ENCODE measurements at regions not wholly inside any gene's neighbourhood (a gene's known extent, or its start where the extent isn't known, plus 50 kb on each side); places are given as distances from the start of the nearest gene placed in this dataset.
"Not testable (repeated sequence)": the region's sequence is repeated elsewhere in the genome, so short reads cannot be mapped to it uniquely, and the experiment has no call there.

DNA sequence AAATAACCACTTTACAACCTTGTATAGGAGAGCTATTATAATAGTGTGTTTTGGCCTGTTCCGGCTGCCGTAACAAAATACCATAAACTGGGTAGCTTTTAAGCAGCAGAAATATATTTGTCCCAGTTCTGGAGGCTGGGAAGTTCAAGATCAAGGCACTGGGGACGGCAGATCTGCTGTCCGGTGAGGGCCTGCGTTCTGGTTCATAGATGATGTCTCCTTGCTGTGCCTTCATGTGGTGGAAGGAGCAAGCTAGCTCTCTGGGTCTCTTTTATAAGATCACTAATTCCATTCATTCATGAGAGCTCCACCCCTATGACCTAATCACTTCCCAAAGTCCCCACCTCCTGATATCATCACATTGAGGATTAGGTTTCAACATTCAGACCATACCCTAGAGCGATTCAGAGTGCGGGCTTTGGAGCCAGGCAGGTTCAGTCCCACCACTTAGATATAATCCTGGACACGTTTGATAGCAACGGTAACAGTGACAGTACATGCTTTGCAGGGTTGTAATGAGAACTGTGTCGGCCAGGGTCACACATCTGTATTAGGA is 76.2 kb upstream of the ZFHX3 start:
- Histone ChIP-seq H3K27ac (ENCODE audit: insufficient read depth, low read depth, low read length, poor library complexity, severe bottlenecking) (no peak overlapping the region), H3K4me3 (ENCODE audit: insufficient read depth, low read depth, low read length) (no peak overlapping the region), H3K27me3 (ENCODE audit: control insufficient read depth, insufficient read depth, low read length, poor library complexity, severe bottlenecking) (no peaks in the 10 kb centered on the region), H3K4me1 (ENCODE audit: control insufficient read depth, insufficient read depth, low read length) (no peaks in the 10 kb centered on the region), H3K9me3 (ENCODE audit: control insufficient read depth, low read length) (no peaks in the 10 kb centered on the region), H3K36me3 (ENCODE audit: control insufficient read depth, insufficient read depth, low read length) (no peaks in the 10 kb centered on the region)
- 93 to 96% methylated on average over 10 of the region's 10 CpGs for WGBS, 2 experiments

DNA sequence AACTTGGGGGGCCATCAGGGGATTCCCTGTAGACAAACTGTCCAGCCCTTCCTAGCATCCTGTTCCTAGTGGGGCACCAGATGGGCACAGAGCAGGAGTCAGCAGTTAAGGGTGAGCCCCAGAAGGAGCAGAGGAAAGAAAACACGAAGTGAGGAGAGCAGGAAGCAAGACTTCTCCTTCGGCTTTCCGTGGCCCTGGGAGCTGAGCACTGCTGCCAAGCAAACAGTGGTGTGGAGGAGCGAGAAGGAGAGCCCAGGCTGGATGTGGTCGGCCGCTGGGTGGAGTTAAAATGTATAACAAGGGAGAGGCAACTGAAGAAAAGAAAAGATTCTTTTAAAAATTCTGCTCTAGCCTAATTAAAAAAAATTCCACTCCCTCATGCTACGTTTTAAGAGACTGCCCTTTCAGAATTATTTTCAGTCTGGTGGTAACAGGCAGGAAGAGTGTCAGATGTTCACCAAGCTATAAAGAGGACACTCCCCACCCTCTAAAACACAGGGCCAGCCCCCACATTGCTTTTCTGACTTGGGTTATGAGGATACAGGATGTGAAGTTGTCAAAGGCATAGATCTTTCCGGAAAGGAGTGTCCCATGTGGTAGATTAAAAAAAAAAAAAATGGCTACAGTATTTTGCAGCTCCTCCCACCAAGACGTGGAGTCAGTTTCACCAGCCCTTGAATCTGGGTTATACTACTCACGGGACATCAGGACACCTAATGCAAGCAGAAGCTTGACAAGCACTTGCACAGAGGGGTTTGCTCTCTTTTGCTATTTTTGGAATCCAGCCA is 74.9 kb upstream of the ZFHX3 start:
- no peaks in the 10 kb centered on the region for H3K27me3 ChIP-seq (ENCODE audit: control insufficient read depth, insufficient read depth, low read length, poor library complexity, severe bottlenecking)
- WGBS, 2 experiments = 90 to 94% methylated on average over 10 of the region's 10 CpGs

DNA sequence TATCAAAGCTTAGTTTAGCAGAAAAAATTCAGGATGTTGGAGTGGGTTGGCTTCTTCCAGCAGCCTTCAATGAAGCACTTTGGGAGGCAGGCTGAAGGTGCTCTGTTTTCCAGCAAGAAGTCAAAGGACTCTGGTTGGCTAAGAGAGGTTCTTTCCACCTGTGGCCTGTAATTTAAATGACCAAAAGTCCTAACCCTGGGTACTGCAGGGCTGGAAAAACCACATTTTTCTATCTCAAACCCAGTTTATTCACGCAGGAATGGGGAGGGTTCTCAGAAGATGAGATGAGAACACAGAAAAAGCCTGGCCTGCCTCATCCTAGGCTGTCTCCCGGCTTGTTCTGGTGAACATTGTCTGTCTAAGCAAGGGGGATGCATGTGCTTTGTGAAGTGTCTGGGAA is 68.6 kb upstream of the ZFHX3 start:
- WGBS, 2 experiments = 87 to 90% methylated on average over 2 of the region's 2 CpGs
- no peaks in the 10 kb centered on the region for H3K36me3 ChIP-seq (ENCODE audit: control insufficient read depth, insufficient read depth, low read length)

More for the DNA sequence above, 74.9 kb upstream of the ZFHX3 start:
- Histone ChIP-seq H3K4me1 (ENCODE audit: control insufficient read depth, insufficient read depth, low read length) (no peaks in the 10 kb centered on the region), H3K27ac (ENCODE audit: insufficient read depth, low read depth, low read length, poor library complexity, severe bottlenecking) (no peak overlapping the region), H3K36me3 (ENCODE audit: control insufficient read depth, insufficient read depth, low read length) (no peaks in the 10 kb centered on the region), H3K9me3 (ENCODE audit: control insufficient read depth, low read length) (no peaks in the 10 kb centered on the region), H3K4me3 (ENCODE audit: insufficient read depth, low read depth, low read length) (no peak overlapping the region)

DNA sequence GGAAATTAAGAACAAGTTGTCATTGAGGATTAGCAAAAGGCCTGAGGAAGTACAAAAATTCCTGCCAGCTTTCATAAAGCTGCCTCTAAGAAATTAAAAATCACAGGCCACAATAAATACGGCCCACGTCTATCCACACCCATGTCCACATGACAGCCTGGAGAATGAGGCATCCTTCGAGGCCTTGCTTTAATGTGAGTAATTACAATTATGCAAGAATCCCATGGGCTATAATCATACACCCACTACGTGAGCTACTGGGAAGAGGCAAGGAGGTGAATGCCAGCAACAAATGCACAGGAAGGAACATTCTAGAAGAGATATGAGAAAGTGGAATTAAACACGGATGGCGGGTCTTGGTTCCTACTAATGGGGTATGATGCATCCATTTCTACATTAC is 65.4 kb upstream of the ZFHX3 start:
- 96 to 99% methylated on average over 6 of the region's 6 CpGs for WGBS, 2 experiments
- Histone ChIP-seq H3K4me3 (ENCODE audit: insufficient read depth, low read depth, low read length) (no peak overlapping the region), H3K27me3 (ENCODE audit: control insufficient read depth, insufficient read depth, low read length, poor library complexity, severe bottlenecking) (no peaks in the 10 kb centered on the region)

More for the DNA sequence above, 68.6 kb upstream of the ZFHX3 start:
- Histone ChIP-seq H3K9me3 (ENCODE audit: control insufficient read depth, low read length) (no peaks in the 10 kb centered on the region), H3K4me3 (ENCODE audit: insufficient read depth, low read depth, low read length) (no peak overlapping the region), H3K27me3 (ENCODE audit: control insufficient read depth, insufficient read depth, low read length, poor library complexity, severe bottlenecking) (no peaks in the 10 kb centered on the region), H3K27ac (ENCODE audit: insufficient read depth, low read depth, low read length, poor library complexity, severe bottlenecking) (no peak overlapping the region), H3K4me1 (ENCODE audit: control insufficient read depth, insufficient read depth, low read length) (no peaks in the 10 kb centered on the region)

DNA sequence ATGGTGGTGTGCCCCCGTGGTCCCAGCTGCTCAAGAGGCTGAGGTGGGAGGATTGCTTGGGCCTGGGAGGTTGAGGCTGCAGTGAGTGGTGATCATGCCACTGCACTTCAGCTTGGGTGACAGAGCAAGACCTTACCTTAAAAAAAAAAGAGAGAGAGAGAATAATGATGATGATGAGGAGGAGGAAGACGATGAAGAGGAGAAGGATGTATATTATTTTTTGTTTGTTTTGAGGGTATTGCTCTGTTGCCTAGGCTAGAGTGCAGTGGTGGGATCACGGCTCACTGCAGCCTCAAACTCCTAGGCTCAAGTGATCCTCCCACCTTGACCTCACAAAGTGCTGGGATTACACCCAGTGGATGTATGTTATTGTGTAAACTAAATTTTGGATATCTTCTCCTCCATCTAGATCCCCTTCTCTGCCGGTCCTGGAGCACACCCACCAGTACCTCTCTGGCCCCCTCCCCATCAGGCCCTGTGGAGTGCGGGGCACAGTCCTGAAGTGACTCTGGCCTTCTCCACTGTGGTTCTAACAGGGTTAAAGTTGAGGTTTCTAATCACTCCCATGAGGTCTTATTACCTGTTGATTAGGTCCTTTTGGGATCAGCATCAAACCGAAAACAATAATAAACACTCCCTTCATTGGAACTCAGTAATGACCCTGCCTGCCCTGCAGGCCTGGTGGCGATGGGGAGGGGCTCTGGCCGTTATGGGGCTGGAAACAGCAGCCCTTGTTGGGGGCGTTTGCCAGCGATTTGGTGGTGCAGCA is 60.5 kb upstream of the ZFHX3 start:
- no peaks in the 10 kb centered on the region for H3K4me1 ChIP-seq (ENCODE audit: control insufficient read depth, insufficient read depth, low read length)
- no peaks in the 10 kb centered on the region for H3K36me3 ChIP-seq (ENCODE audit: control insufficient read depth, insufficient read depth, low read length)
- WGBS, 2 experiments = 83 to 87% methylated on average over 10 of the region's 10 CpGs
- H3K9me3 ChIP-seq (ENCODE audit: control insufficient read depth, low read length) = no peaks in the 10 kb centered on the region
- no peak overlapping the region for H3K4me3 ChIP-seq (ENCODE audit: insufficient read depth, low read depth, low read length)
- H3K27ac ChIP-seq (ENCODE audit: insufficient read depth, low read depth, low read length, poor library complexity, severe bottlenecking) = no peak overlapping the region
- no peaks in the 10 kb centered on the region for H3K27me3 ChIP-seq (ENCODE audit: control insufficient read depth, insufficient read depth, low read length, poor library complexity, severe bottlenecking)

More for the DNA sequence above, 65.4 kb upstream of the ZFHX3 start:
- no peaks in the 10 kb centered on the region for H3K4me1 ChIP-seq (ENCODE audit: control insufficient read depth, insufficient read depth, low read length)
- H3K27ac ChIP-seq (ENCODE audit: insufficient read depth, low read depth, low read length, poor library complexity, severe bottlenecking) = no peak overlapping the region
- H3K9me3 ChIP-seq (ENCODE audit: control insufficient read depth, low read length) = no peaks in the 10 kb centered on the region
- no peaks in the 10 kb centered on the region for H3K36me3 ChIP-seq (ENCODE audit: control insufficient read depth, insufficient read depth, low read length)

- H3K36me3 ChIP-seq (ENCODE audit: control insufficient read depth, insufficient read depth, low read length) = no peaks in the 10 kb centered on the region
- H3K4me1 ChIP-seq (ENCODE audit: control insufficient read depth, insufficient read depth, low read length) = no peaks in the 10 kb centered on the region
- WGBS, 2 experiments = 93 to 96% methylated on average over 4 of the region's 4 CpGs
Observed at GRCh38 chr16:73107371-73107770, 59.4 kb upstream of the ZFHX3 start.

GRCh38 chr16:73106329-73107034 is 58.6 kb upstream of the ZFHX3 start:
- Histone ChIP-seq H3K36me3 (ENCODE audit: control insufficient read depth, insufficient read depth, low read length) (no peaks in the 10 kb centered on the region), H3K27me3 (ENCODE audit: control insufficient read depth, insufficient read depth, low read length, poor library complexity, severe bottlenecking) (no peaks in the 10 kb centered on the region), H3K9me3 (ENCODE audit: control insufficient read depth, low read length) (no peaks in the 10 kb centered on the region), H3K4me1 (ENCODE audit: control insufficient read depth, insufficient read depth, low read length) (no peaks in the 10 kb centered on the region), H3K27ac (ENCODE audit: insufficient read depth, low read depth, low read length, poor library complexity, severe bottlenecking) (no peak overlapping the region), H3K4me3 (ENCODE audit: insufficient read depth, low read depth, low read length) (no peak overlapping the region)
- whole genome bisulfite sequencing, 2 experiments = 85 to 87% methylated on average over 6 of the region's 6 CpGs

More at GRCh38 chr16:73107371-73107770, 59.4 kb upstream of the ZFHX3 start:
- H3K4me3 ChIP-seq (ENCODE audit: insufficient read depth, low read depth, low read length) = no peak overlapping the region
- H3K27ac ChIP-seq (ENCODE audit: insufficient read depth, low read depth, low read length, poor library complexity, severe bottlenecking) = no peak overlapping the region
- H3K9me3 ChIP-seq (ENCODE audit: control insufficient read depth, low read length) = no peaks in the 10 kb centered on the region
- H3K27me3 ChIP-seq (ENCODE audit: control insufficient read depth, insufficient read depth, low read length, poor library complexity, severe bottlenecking) = no peaks in the 10 kb centered on the region

GRCh38 chr16:73101568-73101967 is 53.6 kb upstream of the ZFHX3 start:
- WGBS, 2 experiments = 92 to 96% methylated on average over 5 of the region's 5 CpGs
- Histone ChIP-seq H3K4me1 (ENCODE audit: control insufficient read depth, insufficient read depth, low read length) (no peaks in the 10 kb centered on the region), H3K27ac (ENCODE audit: insufficient read depth, low read depth, low read length, poor library complexity, severe bottlenecking) (no peak overlapping the region), H3K27me3 (ENCODE audit: control insufficient read depth, insufficient read depth, low read length, poor library complexity, severe bottlenecking) (no peaks in the 10 kb centered on the region), H3K36me3 (ENCODE audit: control insufficient read depth, insufficient read depth, low read length) (no peaks in the 10 kb centered on the region), H3K4me3 (ENCODE audit: insufficient read depth, low read depth, low read length) (no peak overlapping the region), H3K9me3 (ENCODE audit: control insufficient read depth, low read length) (no peaks in the 10 kb centered on the region)

DNA sequence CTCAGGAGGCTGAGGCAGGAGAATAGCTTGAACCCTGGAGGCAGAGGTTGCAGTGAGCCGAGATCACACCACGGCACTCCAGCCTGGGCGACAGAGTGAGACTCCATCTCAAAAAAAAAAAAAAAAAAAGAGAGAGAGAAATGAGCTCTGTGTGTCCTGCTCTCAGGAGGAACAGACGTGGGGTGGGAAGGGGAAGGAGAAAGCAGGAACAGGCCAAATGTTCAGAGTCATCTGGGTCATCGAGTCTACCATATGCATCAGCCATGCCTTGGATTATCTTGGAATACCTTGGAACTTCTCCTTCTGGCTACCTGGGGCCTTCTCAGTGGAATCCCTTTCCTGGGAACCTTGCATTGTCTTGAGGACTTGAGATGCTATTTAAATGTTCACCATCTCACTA is 51.7 kb upstream of the ZFHX3 start:
- 88% methylated on average over 5 of the region's 5 CpGs for WGBS, 2 experiments
- H3K36me3 ChIP-seq (ENCODE audit: control insufficient read depth, insufficient read depth, low read length); H3K4me3 ChIP-seq (ENCODE audit: insufficient read depth, low read depth, low read length); H3K9me3 ChIP-seq (ENCODE audit: control insufficient read depth, low read length); H3K27me3 ChIP-seq (ENCODE audit: control insufficient read depth, insufficient read depth, low read length, poor library complexity, severe bottlenecking); H3K4me1 ChIP-seq (ENCODE audit: control insufficient read depth, insufficient read depth, low read length); H3K27ac ChIP-seq (ENCODE audit: insufficient read depth, low read depth, low read length, poor library complexity, severe bottlenecking): not testable (repeated sequence)

All from ectodermal cell (in vitro differentiated cells).